ENCODE measurements at regions not wholly inside any gene's neighbourhood (a gene's known extent, or its start where the extent isn't known, plus 50 kb on each side); places are given as distances from the start of the nearest gene placed in this dataset.

DNA sequence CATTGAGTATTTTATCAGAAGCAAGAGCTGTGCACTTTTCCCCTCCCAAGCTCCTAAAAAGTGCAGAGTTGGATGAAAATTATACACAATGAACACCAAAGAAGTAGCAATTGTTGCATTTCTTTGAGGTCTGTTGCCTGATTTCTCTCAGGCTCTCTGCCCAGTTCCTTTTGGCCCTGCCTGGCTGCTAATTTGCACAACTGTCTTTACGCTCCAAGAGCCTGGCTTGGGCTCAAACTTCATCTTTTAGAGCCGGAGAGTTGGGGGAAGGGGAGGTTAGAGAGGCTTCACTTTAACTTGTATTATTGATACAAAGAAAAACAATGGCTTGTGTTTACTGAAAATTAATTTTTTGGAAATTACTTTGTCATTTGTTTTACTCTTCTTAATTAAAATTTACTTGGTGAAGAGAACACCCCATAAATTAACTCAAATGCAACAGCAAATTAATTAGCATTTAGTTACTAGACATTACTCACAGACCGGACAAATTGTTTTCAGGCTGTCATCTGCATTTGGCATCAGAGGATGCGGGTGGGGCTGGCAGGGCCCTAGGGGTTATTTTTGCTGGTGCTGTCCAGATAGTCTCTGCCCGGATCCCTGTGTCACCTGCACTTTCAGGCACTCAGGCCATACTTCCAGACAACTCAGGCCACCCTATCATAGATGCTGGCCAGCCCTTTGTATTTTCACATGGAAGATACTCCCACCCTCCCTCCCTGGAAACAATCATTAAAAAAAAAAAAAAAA is 407.3 kb downstream of the NXPE2 start:
- ATAC-seq (no peak), DNase-seq (no peak)
- intact Hi-C loops (cut with DNase I, micrococcal nuclease) = no loop called here

DNA sequence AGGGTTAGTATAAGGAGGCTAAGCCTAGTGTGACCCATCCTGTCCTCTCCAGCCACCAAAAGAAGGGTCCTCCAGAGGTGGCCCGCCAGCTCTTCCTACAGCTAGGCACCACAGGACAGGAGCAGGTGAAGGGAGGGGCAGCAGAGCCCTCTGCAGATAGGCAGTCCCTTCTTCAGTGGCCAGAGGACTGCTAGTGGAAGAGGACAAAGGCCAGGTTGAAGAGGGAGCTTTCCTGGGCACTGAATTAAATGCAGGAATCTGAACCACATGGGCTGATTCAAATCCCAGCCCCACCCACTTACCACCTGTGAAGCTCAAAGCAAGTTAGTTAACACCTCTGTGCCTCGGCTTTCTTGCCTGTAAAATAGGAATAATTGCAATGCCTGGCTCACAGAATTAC is 409.5 kb downstream of the NXPE2 start:
- ATAC-seq = no peak
- intact Hi-C loops (cut with DNase I, micrococcal nuclease) = no loop called here
- DNase-seq = no peak

DNA sequence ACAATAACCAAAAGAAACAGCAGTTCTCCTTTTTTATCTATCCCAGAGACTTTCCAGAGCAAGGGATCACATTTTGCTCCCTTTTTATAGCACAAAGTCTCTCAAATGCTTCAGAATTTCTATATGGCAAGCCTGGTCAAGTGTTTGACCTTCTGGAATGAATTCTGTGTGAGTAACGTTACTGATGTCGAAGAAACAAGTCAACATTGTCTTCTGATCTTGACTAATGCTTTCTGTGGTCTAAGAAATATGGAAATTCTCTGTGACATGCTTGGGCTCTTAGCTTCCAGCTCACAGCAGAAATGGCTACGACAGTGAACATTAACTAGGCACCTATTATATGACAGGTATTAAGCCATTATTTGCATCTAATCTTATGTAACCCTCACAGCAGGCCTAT is 411.7 kb downstream of the CADM1 start:
- DNase-seq (no peak), ATAC-seq (no peak)
- intact Hi-C loops (cut with DNase I, micrococcal nuclease) = no loop called here

DNA sequence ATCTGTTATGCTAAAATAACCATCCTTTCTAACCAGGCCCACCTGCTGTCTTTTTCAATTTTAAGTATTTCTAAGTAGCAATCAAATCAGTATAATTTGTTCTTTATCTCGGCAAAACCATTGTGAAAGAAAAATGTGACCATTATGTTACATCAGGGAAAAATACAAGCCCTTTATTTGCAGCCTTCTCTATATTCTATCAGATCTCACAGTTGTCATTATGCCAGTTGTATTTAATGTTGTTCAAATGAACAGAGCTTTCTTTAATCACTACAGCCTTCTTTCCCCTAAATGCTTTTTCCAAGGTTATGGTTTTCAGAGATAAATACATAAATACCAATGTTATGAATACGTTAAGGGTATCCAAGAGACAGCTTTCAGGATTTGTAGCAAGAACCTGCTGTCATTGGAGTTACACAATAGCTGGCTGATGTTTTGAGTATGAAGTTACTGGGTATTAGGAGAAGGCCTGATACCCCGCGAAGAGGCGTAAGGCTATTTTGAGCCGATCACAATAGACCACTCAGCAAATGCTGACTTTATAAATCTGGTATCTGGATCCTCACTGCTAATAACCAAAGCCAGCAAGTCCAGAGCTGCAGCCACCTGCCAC is 406.3 kb downstream of the CADM1 start:
- intact Hi-C loops (cut with DNase I, micrococcal nuclease) = no loop called here
- DNase-seq (no peak), ATAC-seq (no peak)

DNA sequence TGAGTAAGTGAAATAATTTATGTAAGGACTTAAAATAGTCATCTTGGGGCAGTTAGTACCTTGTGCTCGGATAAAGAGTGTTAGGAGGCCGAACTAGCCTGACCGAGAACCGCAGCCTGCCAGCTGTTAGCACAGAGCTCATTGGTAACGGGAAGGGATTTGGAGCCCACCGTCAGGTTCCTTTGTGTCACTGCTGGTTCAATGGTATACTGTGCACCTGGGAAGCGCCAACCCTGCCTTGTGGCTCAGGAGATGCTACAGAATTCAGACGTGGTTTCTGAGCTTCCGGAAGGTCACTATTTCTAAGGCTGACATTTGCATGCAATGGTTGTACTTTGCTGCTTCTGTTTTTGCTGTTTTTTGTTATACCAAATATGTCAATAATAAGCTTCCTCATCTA is 403.5 kb downstream of the CADM1 start:
- intact Hi-C loops (cut with DNase I, micrococcal nuclease) = no loop called here
- no peak for ATAC-seq
- no peak for DNase-seq

GRCh38 chr11:115103921-115104320 is 400.3 kb downstream of the CADM1 start:
- intact Hi-C loops (cut with DNase I, micrococcal nuclease) = no loop called here
- DNase-seq = no peak
- no peak for ATAC-seq

DNA sequence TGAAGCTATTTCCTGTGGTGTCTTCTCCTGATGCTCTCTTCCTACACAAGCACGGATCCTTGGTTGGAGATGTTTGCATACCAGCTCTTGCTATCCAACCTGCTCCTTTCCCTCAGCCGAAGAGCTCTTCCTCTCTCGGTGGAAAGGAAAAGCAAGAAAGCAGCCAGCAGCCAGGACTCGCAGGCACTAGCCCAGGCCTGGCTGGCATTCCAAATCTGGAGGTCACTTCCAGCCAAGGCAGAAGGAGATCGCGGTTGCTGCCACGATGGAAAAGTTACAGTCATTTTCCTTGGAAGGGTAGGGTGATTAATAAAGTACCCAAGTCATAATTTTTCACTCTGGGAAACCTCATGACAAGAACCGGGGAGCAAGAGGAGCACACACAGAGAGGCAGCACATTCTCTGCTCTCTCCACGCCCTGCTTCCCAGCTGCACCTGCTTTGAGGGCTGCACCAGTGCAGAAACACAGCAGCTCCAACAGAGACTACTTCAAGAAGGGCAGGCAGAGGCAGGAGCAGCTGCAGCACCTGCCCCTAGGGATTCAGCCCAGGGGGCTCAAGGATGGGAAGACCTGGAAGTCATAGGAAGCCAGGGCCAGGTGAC is 399.3 kb downstream of the CADM1 start:
- DNase-seq (no peak), ATAC-seq (no peak)
- intact Hi-C loops (cut with DNase I, micrococcal nuclease) = no loop called here

- intact Hi-C loops (cut with DNase I, micrococcal nuclease) = no loop called here
- no peak for ATAC-seq
- no peak for DNase-seq
Observed at GRCh38 chr11:115111066-115111465, 393.1 kb downstream of the CADM1 start.

DNA sequence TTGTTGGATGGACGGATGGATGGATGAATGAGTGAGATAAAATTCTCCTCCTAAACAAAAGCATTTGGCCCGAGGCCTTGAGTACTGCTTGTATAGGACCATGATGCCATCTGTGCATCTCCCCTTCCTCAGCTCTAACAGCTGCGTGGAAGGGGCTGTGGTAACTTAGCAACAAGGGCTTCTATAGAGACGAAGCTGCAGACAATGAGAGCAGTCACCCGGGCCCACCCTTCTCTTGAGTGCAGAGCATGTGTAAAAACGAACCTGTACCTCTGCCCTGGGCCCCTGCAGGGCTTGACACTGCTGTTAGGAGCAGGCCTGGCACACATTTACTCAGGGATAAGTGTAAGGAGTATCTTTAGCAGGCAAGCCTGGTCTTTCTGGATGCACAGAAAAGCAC is 391.5 kb downstream of the CADM1 start:
- ATAC-seq (no peak), DNase-seq (no peak)

GRCh38 chr11:115117956-115118493 is 386.2 kb downstream of the CADM1 start:
- DNase-seq = no peak
- ATAC-seq = no peak
- intact Hi-C loops (cut with DNase I, micrococcal nuclease) = no loop called here

More for the DNA sequence above, 391.5 kb downstream of the CADM1 start:
- intact Hi-C loops (cut with DNase I, micrococcal nuclease) = no loop called here

- intact Hi-C loops (cut with DNase I, micrococcal nuclease) = no loop called here
Observed at GRCh38 chr11:115119146-115119545, 385.1 kb downstream of the CADM1 start.

More at GRCh38 chr11:115119146-115119545, 385.1 kb downstream of the CADM1 start:
- no peak for ATAC-seq
- DNase-seq = no peak
